NCI-H1092 treated with DMSO at 0.1 percent for 48 hours (cell line): ENCODE measurements at regions not wholly inside any gene's neighbourhood (a gene's known extent, or its start where the extent isn't known, plus 50 kb on each side); places are given as distances from the start of the nearest gene placed in this dataset.

ENCODE experiments used
- DNase-seq: peaks from one replicate; lab custom pipeline; 2025; lab: John Stamatoyannopoulos, UW

- no peak for DNase-seq
Measured at GRCh38 chr19:29429021-29429420, 96.8 kb upstream of the VSTM2B start.

GRCh38 chr19:29429581-29429980 is 96.2 kb upstream of the VSTM2B start:
- no peak for DNase-seq

- no peak for DNase-seq
Measured at GRCh38 chr19:29431332-29431731, 94.5 kb upstream of the VSTM2B start.

GRCh38 chr19:29432677-29433076 is 93.1 kb upstream of the VSTM2B start:
- no peak for DNase-seq

- no peak for DNase-seq
Measured at GRCh38 chr19:29436591-29437103, 89.1 kb upstream of the VSTM2B start.

GRCh38 chr19:29439021-29439420 is 86.8 kb upstream of the VSTM2B start:
- DNase-seq, result no peak

- no peak for DNase-seq
Measured at GRCh38 chr19:29439688-29440550, 85.9 kb upstream of the VSTM2B start.

- no peak for DNase-seq
Measured at GRCh38 chr19:29442094-29442493, 83.7 kb upstream of the VSTM2B start.

GRCh38 chr19:29442910-29443309 is 82.9 kb upstream of the VSTM2B start:
- DNase-seq, result no peak

- no peak for DNase-seq
Measured at GRCh38 chr19:29445246-29445645, 80.5 kb upstream of the VSTM2B start.

GRCh38 chr19:29446361-29446760 is 79.4 kb upstream of the VSTM2B start:
- no peak for DNase-seq

GRCh38 chr19:29448046-29448445 is 77.7 kb upstream of the VSTM2B start:
- no peak for DNase-seq

- DNase-seq, result no peak
Measured at GRCh38 chr19:29449371-29449770, 76.4 kb upstream of the VSTM2B start.

GRCh38 chr19:29450306-29450705 is 75.5 kb upstream of the VSTM2B start:
- no peak for DNase-seq

- no peak for DNase-seq
Measured at GRCh38 chr19:29450812-29451211, 75.0 kb upstream of the VSTM2B start.

- no peak for DNase-seq
Measured at GRCh38 chr19:29454109-29454508, 71.7 kb upstream of the VSTM2B start.

- no peak for DNase-seq
Measured at GRCh38 chr19:29457413-29457812, 68.4 kb upstream of the VSTM2B start.

- no peak for DNase-seq
Measured at GRCh38 chr19:29467824-29468401, 57.9 kb upstream of the VSTM2B start.

- DNase-seq, result no peak
Measured at GRCh38 chr19:29475469-29475868, 50.3 kb upstream of the VSTM2B start.
